ENCODE measurements at regions not wholly inside any gene's neighbourhood (a gene's known extent, or its start where the extent isn't known, plus 50 kb on each side); places are given as distances from the start of the nearest gene placed in this dataset.

DNA sequence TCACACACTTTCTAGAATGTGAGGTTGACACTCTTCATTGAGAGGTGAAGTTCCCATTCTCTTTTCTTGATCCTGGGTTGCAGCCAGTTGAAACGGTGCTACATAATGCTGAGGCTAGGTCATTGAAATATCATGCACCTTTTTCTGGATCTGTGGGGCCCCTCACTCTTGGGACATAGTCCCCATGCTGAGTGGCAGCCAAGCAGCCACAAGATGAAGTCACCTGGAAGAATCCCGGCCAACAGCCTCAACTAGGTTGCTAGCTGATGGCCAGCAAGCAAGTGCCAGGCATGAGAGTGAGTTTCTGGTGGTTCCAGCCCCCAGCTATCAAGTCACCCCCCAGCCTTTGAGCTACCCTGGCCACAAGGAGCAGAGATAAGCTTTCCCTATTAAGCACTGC lies 148.5 kb upstream of the TSHZ3 start (continued):
- TF ChIP-seq POU6F1 (CRISPR knock-in tag; IDR thresholded peaks at IDR 0.05; ENCODE audit: borderline replicate concordance, low read depth) (no peak), GLIS3 (CRISPR knock-in tag; IDR thresholded peaks at IDR 0.05) (no peak), ZC3H10 (CRISPR knock-in tag; IDR thresholded peaks at IDR 0.05) (no peak), ZNF8 (CRISPR knock-in tag; IDR thresholded peaks at IDR 0.05) (no peak), PPARA (CRISPR knock-in tag; IDR thresholded peaks at IDR 0.05; ENCODE audit: borderline replicate concordance) (no peak), ZFP30 (CRISPR knock-in tag; IDR thresholded peaks at IDR 0.05) (no peak), OSR1 (CRISPR knock-in tag; IDR thresholded peaks at IDR 0.05) (no peak), ZNF565 (CRISPR knock-in tag; conservative IDR thresholded peaks at IDR 0.05; ENCODE audit: low read depth) (no peak), CSDC2 (CRISPR knock-in tag; IDR thresholded peaks at IDR 0.05) (no peak), ZFP3 (CRISPR knock-in tag; IDR thresholded peaks at IDR 0.05) (no peak), ZNF70 (CRISPR knock-in tag; IDR thresholded peaks at IDR 0.05) (no peak), SNAI2 (CRISPR knock-in tag; IDR thresholded peaks at IDR 0.05) (no peak)
- TF ChIP-seq, protein P1, sequence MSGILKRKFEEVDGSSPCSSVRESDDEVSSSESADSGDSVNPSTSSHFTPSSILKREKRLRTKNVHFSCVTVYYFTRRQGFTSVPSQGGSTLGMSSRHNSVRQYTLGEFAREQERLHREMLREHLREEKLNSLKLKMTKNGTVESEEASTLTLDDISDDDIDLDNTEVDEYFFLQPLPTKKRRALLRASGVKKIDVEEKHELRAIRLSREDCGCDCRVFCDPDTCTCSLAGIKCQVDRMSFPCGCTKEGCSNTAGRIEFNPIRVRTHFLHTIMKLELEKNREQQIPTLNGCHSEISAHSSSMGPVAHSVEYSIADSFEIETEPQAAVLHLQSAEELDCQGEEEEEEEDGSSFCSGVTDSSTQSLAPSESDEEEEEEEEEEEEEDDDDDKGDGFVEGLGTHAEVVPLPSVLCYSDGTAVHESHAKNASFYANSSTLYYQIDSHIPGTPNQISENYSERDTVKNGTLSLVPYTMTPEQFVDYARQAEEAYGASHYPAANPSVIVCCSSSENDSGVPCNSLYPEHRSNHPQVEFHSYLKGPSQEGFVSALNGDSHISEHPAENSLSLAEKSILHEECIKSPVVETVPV (CRISPR knock-in tag; IDR thresholded peaks at IDR 0.05) = no peak
- TF ChIP-seq, protein P2, sequence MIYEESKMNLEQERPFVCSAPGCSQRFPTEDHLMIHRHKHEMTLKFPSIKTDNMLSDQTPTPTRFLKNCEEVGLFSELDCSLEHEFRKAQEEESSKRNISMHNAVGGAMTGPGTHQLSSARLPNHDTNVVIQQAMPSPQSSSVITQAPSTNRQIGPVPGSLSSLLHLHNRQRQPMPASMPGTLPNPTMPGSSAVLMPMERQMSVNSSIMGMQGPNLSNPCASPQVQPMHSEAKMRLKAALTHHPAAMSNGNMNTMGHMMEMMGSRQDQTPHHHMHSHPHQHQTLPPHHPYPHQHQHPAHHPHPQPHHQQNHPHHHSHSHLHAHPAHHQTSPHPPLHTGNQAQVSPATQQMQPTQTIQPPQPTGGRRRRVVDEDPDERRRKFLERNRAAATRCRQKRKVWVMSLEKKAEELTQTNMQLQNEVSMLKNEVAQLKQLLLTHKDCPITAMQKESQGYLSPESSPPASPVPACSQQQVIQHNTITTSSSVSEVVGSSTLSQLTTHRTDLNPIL (CRISPR knock-in tag; IDR thresholded peaks at IDR 0.05; ENCODE audit: low read depth) = no peak

DNA sequence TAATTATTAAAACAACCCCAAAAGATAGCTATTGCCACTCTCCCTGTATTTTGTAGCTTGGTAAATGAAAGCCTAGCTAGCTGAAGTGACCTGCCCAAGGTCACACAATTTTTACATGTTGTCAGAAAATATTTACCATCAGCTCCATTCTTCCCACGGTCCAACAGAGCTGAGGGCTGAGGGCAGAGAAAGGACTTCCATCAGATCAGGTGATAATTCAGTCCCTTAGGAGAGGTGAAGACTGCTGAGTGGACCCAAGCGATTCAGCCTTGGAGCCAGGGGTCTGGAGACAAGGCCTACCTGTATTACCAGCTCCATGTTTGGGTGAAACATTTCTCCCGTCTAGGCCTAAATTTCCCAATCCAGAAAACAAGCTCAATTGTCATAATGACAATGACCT lies 149.5 kb upstream of the TSHZ3 start:
- no peak for ATAC-seq
- no peak for TF ChIP-seq TCF4 (CRISPR knock-in tag; IDR thresholded peaks at IDR 0.05; ENCODE audit: borderline replicate concordance)
- no peak for TF ChIP-seq RARB (CRISPR knock-in tag; IDR thresholded peaks at IDR 0.05)
- TF ChIP-seq, protein P1 (CRISPR knock-in tag; IDR thresholded peaks at IDR 0.05) = no peak
- no peak for TF ChIP-seq PATZ1 (CRISPR knock-in tag; IDR thresholded peaks at IDR 0.05; ENCODE audit: borderline replicate concordance)
- no peak for TF ChIP-seq ZFP3 (CRISPR knock-in tag; IDR thresholded peaks at IDR 0.05)
- no peak for TF ChIP-seq GLIS3 (CRISPR knock-in tag; IDR thresholded peaks at IDR 0.05)
- TF ChIP-seq, protein P2 (CRISPR knock-in tag; IDR thresholded peaks at IDR 0.05; ENCODE audit: low read depth) = no peak
- no peak for TF ChIP-seq BACH2 (CRISPR knock-in tag; IDR thresholded peaks at IDR 0.05; ENCODE audit: borderline replicate concordance)
- no peak for TF ChIP-seq ZFP30 (CRISPR knock-in tag; IDR thresholded peaks at IDR 0.05)
- no peak for TF ChIP-seq ISL1 (CRISPR knock-in tag; IDR thresholded peaks at IDR 0.05)
- no peak for TF ChIP-seq TOX (CRISPR knock-in tag; IDR thresholded peaks at IDR 0.05; ENCODE audit: borderline replicate concordance)
- TF ChIP-seq CSDC2 (CRISPR knock-in tag; IDR thresholded peaks at IDR 0.05) = no peak
- no peak for TF ChIP-seq ZC3H10 (CRISPR knock-in tag; IDR thresholded peaks at IDR 0.05)
- no peak for TF ChIP-seq OSR1 (CRISPR knock-in tag; IDR thresholded peaks at IDR 0.05)
- no peak for TF ChIP-seq PPARA (CRISPR knock-in tag; IDR thresholded peaks at IDR 0.05; ENCODE audit: borderline replicate concordance)
- no peak for TF ChIP-seq ARNTL (CRISPR knock-in tag; IDR thresholded peaks at IDR 0.05; ENCODE audit: borderline replicate concordance, low read depth)
- no peak for TF ChIP-seq ZNF8 (CRISPR knock-in tag; IDR thresholded peaks at IDR 0.05)
